GM12878 (cell line): ENCODE measurements at regions not wholly inside any gene's neighbourhood (a gene's known extent, or its start where the extent isn't known, plus 50 kb on each side); places are given as distances from the start of the nearest gene placed in this dataset.

ENCODE experiments used
- ATAC-seq: fragments of 200-7000 bp; cut with Tn5 transposase; 3 replicates; pipeline ENCODE4 v1.9.1; 2020; ENCODE audit warnings: mild to moderate bottlenecking, moderate library complexity
- BruUV-seq: library from RNA; stranded (reverse); fragments of 400-500 nt; replicated peaks from 2 replicates; lab custom pipeline; 2021; lab: Mats Ljungman, UMichigan
- CTCF ChIA-PET: fragments of 300-600 bp; sonication (Branson Sonifier 250); formaldehyde crosslinking; extraction: SDS; loops from one replicate; lab custom pipeline; 2021; ENCODE audit warnings: inconsistent platforms; lab: Yijun Ruan, JAX
- POLR2A ChIA-PET: fragments of 350-600 bp; formaldehyde crosslinking; extraction: SDS; loops from one replicate; lab custom pipeline; 2021; ENCODE audit warnings: inconsistent platforms; lab: Charles Lee
- RAD21 ChIA-PET: fragments of 300-600 bp; sonication (Branson Sonifier 250); formaldehyde crosslinking; loops from one replicate; lab custom pipeline; 2023; ENCODE audit warnings: antibody characterized with exemption; ENCODE audit not compliant: unreplicated experiment; lab: Charles Lee
- SMC1A ChIA-PET: fragments of 300-600 bp; sonication (Branson Sonifier 250); formaldehyde crosslinking; loops from one replicate; lab custom pipeline; 2023; ENCODE audit not compliant: unreplicated experiment, uncharacterized antibody; lab: Charles Lee
- DNase-seq: peaks from one replicate; pipeline ENCODE4 v3.0.0-alpha.2; 2011; ENCODE audit warnings: low read depth, low spot score
- FAIRE-seq: peaks from 3 replicates; lab custom pipeline; 2011; peaks lifted over from hg19 to GRCh38; lab: Jason Lieb, UNC
- H2AFZ ChIP-seq: 2 replicates; pipeline ENCODE4 v1.6.0; 2011; ENCODE audit warnings: low read depth, low read length, control low read depth; ENCODE audit not compliant: control insufficient read depth
- H3K27ac ChIP-seq: 2 replicates; pipeline ENCODE4 v1.5.1; 2011; ENCODE audit warnings: control low read depth; ENCODE audit not compliant: control insufficient read depth, insufficient read depth
- H3K27me3 ChIP-seq, 2 experiments: replicated peaks in 1 of 2; 2 replicates each; pipeline versions ENCODE4 v1.6.0 to v1.6.1; 2011; ENCODE audit warnings: low read length in 1 of 2; ENCODE audit not compliant: control insufficient read depth in 2 of 2, insufficient read depth in 2 of 2
- H3K36me3 ChIP-seq, 2 experiments: 2 replicates each; pipeline ENCODE4 v1.5.1; 2011; ENCODE audit warnings: low read length in 1 of 2; ENCODE audit not compliant: control insufficient read depth in 2 of 2, insufficient read depth in 2 of 2
- H3K4me1 ChIP-seq: 2 replicates; pipeline ENCODE4 v1.6.1; 2011; ENCODE audit warnings: mild to moderate bottlenecking, low read length, moderate library complexity, mixed read lengths; ENCODE audit not compliant: control insufficient read depth, insufficient read depth
- H3K4me2 ChIP-seq: 2 replicates; pipeline ENCODE4 v1.6.0; 2011; ENCODE audit warnings: control low read depth; ENCODE audit not compliant: control insufficient read depth, insufficient read depth
- H3K4me3 ChIP-seq: fragments of 200-600 bp; sonication (generic); 2 replicates; pipeline ENCODE4 v1.5.1; 2016
- H3K79me2 ChIP-seq: 2 replicates; pipeline ENCODE4 v1.6.0; 2011; ENCODE audit warnings: low read length; ENCODE audit not compliant: control insufficient read depth, insufficient read depth
- H3K9ac ChIP-seq: 2 replicates; pipeline ENCODE4 v1.8.0; 2011; ENCODE audit warnings: low read length, control low read depth, mixed read lengths; ENCODE audit not compliant: control insufficient read depth, insufficient read depth
- H3K9me3 ChIP-seq: replicated peaks from 3 replicates; pipeline ENCODE4 v1.5.1; 2011; ENCODE audit warnings: mild to moderate bottlenecking, low read length; ENCODE audit not compliant: control insufficient read depth, insufficient read depth
- H4K20me1 ChIP-seq: 2 replicates; pipeline ENCODE4 v1.6.0; 2011; ENCODE audit not compliant: control insufficient read depth, insufficient read depth
- CHD4 ChIP-seq: fragments of 200-600 bp; sonication (generic); IDR thresholded peaks from 2 replicates; pipeline ENCODE4 v1.6.1; 2016; ENCODE audit warnings: mild to moderate bottlenecking
- CREB1 ChIP-seq: IDR thresholded peaks from 2 replicates; pipeline ENCODE4 v1.6.1; 2012; ENCODE audit warnings: low read depth, mild to moderate bottlenecking, inconsistent platforms
- ELK1 ChIP-seq: IDR thresholded peaks from 2 replicates; pipeline ENCODE4 v1.6.1; 2012; ENCODE audit warnings: low read depth, low read length, improper control_type of control experiment
- HDAC6 ChIP-seq: fragments of 200-600 bp; sonication (generic); IDR thresholded peaks from one replicate; pipeline ENCODE4 v1.8.0; 2017; ENCODE audit warnings: antibody characterized with exemption; ENCODE audit not compliant: unreplicated experiment
- IRF3 ChIP-seq: fragments of 450-650 bp; IDR thresholded peaks from 2 replicates; pipeline ENCODE4 v1.6.1; 2014; ENCODE audit warnings: mild to moderate bottlenecking
- MEF2B ChIP-seq: fragments of 450-650 bp; IDR thresholded peaks from 2 replicates; pipeline ENCODE4 v1.6.1; 2018; ENCODE audit warnings: mild to moderate bottlenecking, moderate library complexity; ENCODE audit not compliant: partially characterized antibody, poor library complexity, severe bottlenecking
- PAX8 ChIP-seq: fragments of 450-650 bp; IDR thresholded peaks from 2 replicates; pipeline ENCODE4 v1.6.1; 2017; ENCODE audit warnings: mild to moderate bottlenecking, moderate library complexity
- RAD21 ChIP-seq: IDR thresholded peaks from 2 replicates; pipeline ENCODE4 v1.6.1; 2011; ENCODE audit warnings: mild to moderate bottlenecking, low read depth, low read length, moderate library complexity; ENCODE audit not compliant: insufficient read depth
- RBBP5 ChIP-seq: fragments of 200-600 bp; sonication (generic); conservative IDR thresholded peaks from 2 replicates; pipeline ENCODE4 v1.6.1; 2016
- SREBF2 ChIP-seq: IDR thresholded peaks from 2 replicates; pipeline ENCODE4 v1.6.1; 2012; ENCODE audit warnings: mild to moderate bottlenecking, low read length
- ZNF274 ChIP-seq: IDR thresholded peaks from one replicate; pipeline ENCODE4 v1.8.0; 2011; ENCODE audit not compliant: insufficient read length, insufficient read depth
- ZNF687 ChIP-seq: fragments of 450-650 bp; IDR thresholded peaks from 2 replicates; pipeline ENCODE4 v1.6.1; 2017; ENCODE audit warnings: mild to moderate bottlenecking, moderate library complexity
- WGBS: methylation state at CpG from one replicate; pipeline ENCODE4 v1.1.6; 2016; ENCODE audit warnings: low lambda C conversion rate; ENCODE audit not compliant: insufficient replicate concordance, insufficient coverage; ENCODE audit errors: missing lambda C conversion rate; 5-methylcytosine and 5-hydroxymethylcytosine counted together
- in situ Hi-C: fragments of 300-500 bp; cut with MboI; formaldehyde crosslinking; loops from 9 replicates; pipeline ENCODE4 v1.14.3; 2018; ENCODE audit warnings: mixed read lengths
- intact Hi-C: fragments of 100-400 bp; cut with micrococcal nuclease; formaldehyde crosslinking; loops from one replicate; pipeline ENCODE4 v1.14.2; 2022; ENCODE audit not compliant: unreplicated experiment

- TF ChIP-seq IRF3 (no peak), ZNF687 (peak; percentile 31; the same call in 1 of the 2 replicates)
These were observed 106.5 kb downstream of the TPRA1 start (continued) for GRCh38 chr3:127483902-127484591.

- in situ Hi-C loops, result no loop called here
- no peak overlapping the region for H3K27ac ChIP-seq
- H3K4me2 ChIP-seq, result no peak overlapping the region; the same call in 1 of the 2 replicates
- no peaks in the 10 kb centered on the region for H4K20me1 ChIP-seq
- H3K4me3 ChIP-seq, result no peak overlapping the region
- WGBS, result 25% methylated on average over 3 of the region's 11 CpGs
- intact Hi-C loops, result no loop called here
- H3K9me3 ChIP-seq, result no peaks in the 10 kb centered on the region
- no peak for TF ChIP-seq HDAC6
- TF ChIP-seq PAX8, result no peak
- no peak for TF ChIP-seq CREB1
- no peak for TF ChIP-seq CHD4
- TF ChIP-seq SREBF2, result no peak
- TF ChIP-seq MEF2B, result no peak
- no peak for TF ChIP-seq ZNF274
- TF ChIP-seq RBBP5, result no peak
- TF ChIP-seq ELK1, result no peak
- TF ChIP-seq RAD21, result no peak
- H3K36me3 ChIP-seq, result no peaks in the 10 kb centered on the region
- no peaks in the 10 kb centered on the region; a peak in 1 of 4 replicates for H3K27me3 ChIP-seq
- no TSS peak for BruUV-seq
- H3K4me1 ChIP-seq, result peaks cover 23% of the 10 kb centered on the region
- FAIRE-seq, result no peak
- ChIA-PET CTCF (interaction anchor here (0.6 to 2.2 kb wide), 3 partner anchors 9 to 803 kb away, joined by 3 to 6 read pairs (median 3); no protein-coding TSS in a partner anchor), SMC1A (interaction anchor here (1.0 to 1.5 kb wide), 2 partner anchors 9 to 427 kb away, joined by 3 read pairs; no protein-coding TSS in a partner anchor), POLR2A (no interaction called here), RAD21 (no interaction called here)
- DNase-seq, result no peak
- no peak overlapping the region for H2AFZ ChIP-seq
- ATAC-seq, result no peak
- no peaks in the 10 kb centered on the region for H3K79me2 ChIP-seq
- no peak overlapping the region for H3K9ac ChIP-seq
These were observed 107.4 kb downstream of the TPRA1 start for GRCh38 chr3:127483005-127483641.
